ENCODE measurements at regions not wholly inside any gene's neighbourhood (a gene's known extent, or its start where the extent isn't known, plus 50 kb on each side); places are given as distances from the start of the nearest gene placed in this dataset.
A peak's percentile ranks its signal among the peaks of the same experiment; 100 is the strongest.

GRCh38 chrX:144819406-144819805 is 427.9 kb upstream of the SPANXN1 start:
- H3K9me3 ChIP-seq, result no peaks in the 10 kb centered on the region
- no peak for TF ChIP-seq CTCF (IDR thresholded peaks at IDR 0.05)

GRCh38 chrX:144840616-144841015 is 406.7 kb upstream of the SPANXN1 start:
- ATAC-seq, result no peak
- no peak overlapping the region for H3K27ac ChIP-seq
- no peak for TF ChIP-seq CTCF (IDR thresholded peaks at IDR 0.05)

More at GRCh38 chrX:144819406-144819805, 427.9 kb upstream of the SPANXN1 start:
- ATAC-seq (no peak), DNase-seq (no peak)
- no peak overlapping the region for H3K27ac ChIP-seq
- no peak overlapping the region for H3K4me3 ChIP-seq
- intact Hi-C loops (cut with DNase I), result no loop called here
- H3K36me3 ChIP-seq, result no peaks in the 10 kb centered on the region
- no peaks in the 10 kb centered on the region for H3K4me1 ChIP-seq
- no peaks in the 10 kb centered on the region for H3K27me3 ChIP-seq (ENCODE audit: low read depth)

GRCh38 chrX:144849141-144849540 is 398.2 kb upstream of the SPANXN1 start:
- Histone ChIP-seq H3K9me3 (no peaks in the 10 kb centered on the region), H3K4me1 (no peaks in the 10 kb centered on the region), H3K27me3 (ENCODE audit: low read depth) (no peaks in the 10 kb centered on the region), H3K36me3 (no peaks in the 10 kb centered on the region), H3K4me3 (no peak overlapping the region), H3K27ac (no peak overlapping the region)
- DNase-seq, result no peak
- ATAC-seq, result no peak
- no peak for TF ChIP-seq CTCF (IDR thresholded peaks at IDR 0.05)
- intact Hi-C loops (cut with DNase I), result no loop called here

More at GRCh38 chrX:144840616-144841015, 406.7 kb upstream of the SPANXN1 start:
- no peak for DNase-seq
- Histone ChIP-seq H3K36me3 (no peaks in the 10 kb centered on the region), H3K4me1 (no peaks in the 10 kb centered on the region), H3K4me3 (no peak overlapping the region), H3K27me3 (ENCODE audit: low read depth) (no peaks in the 10 kb centered on the region), H3K9me3 (no peaks in the 10 kb centered on the region)
- intact Hi-C loops (cut with DNase I), result no loop called here

- Histone ChIP-seq H3K9me3 (no peaks in the 10 kb centered on the region), H3K4me1 (no peaks in the 10 kb centered on the region), H3K36me3 (no peaks in the 10 kb centered on the region), H3K27ac (no peak overlapping the region), H3K27me3 (ENCODE audit: low read depth) (no peaks in the 10 kb centered on the region), H3K4me3 (no peak overlapping the region)
- peak; percentile 8 for TF ChIP-seq CTCF (IDR thresholded peaks at IDR 0.05)
- DNase-seq (no peak), ATAC-seq (no peak)
- intact Hi-C loops (cut with DNase I), result no loop called here
Observed at GRCh38 chrX:144896323-144896722, 351.0 kb upstream of the SPANXN1 start.

GRCh38 chrX:144901521-144901920 is 345.8 kb upstream of the SPANXN1 start:
- intact Hi-C loops (cut with DNase I), result no loop called here
- no peak for TF ChIP-seq CTCF (IDR thresholded peaks at IDR 0.05)
- Histone ChIP-seq H3K4me1 (no peaks in the 10 kb centered on the region), H3K27me3 (ENCODE audit: low read depth) (no peaks in the 10 kb centered on the region), H3K9me3 (no peaks in the 10 kb centered on the region), H3K36me3 (no peaks in the 10 kb centered on the region), H3K4me3 (no peak overlapping the region), H3K27ac (no peak overlapping the region)
- DNase-seq (no peak), ATAC-seq (no peak)

GRCh38 chrX:144916785-144917184 is 330.5 kb upstream of the SPANXN1 start:
- no peaks in the 10 kb centered on the region for H3K27me3 ChIP-seq (ENCODE audit: low read depth)
- H3K4me1 ChIP-seq, result no peaks in the 10 kb centered on the region
- H3K36me3 ChIP-seq, result no peaks in the 10 kb centered on the region
- ATAC-seq (no peak), DNase-seq (no peak)
- H3K4me3 ChIP-seq, result no peak overlapping the region
- intact Hi-C loops (cut with DNase I), result no loop called here
- H3K27ac ChIP-seq, result no peak overlapping the region
- TF ChIP-seq CTCF (IDR thresholded peaks at IDR 0.05), result no peak
- H3K9me3 ChIP-seq, result no peaks in the 10 kb centered on the region

Measured in lower lobe of right lung (tissue), 2 donors.